ENCODE measurements at regions not wholly inside any gene's neighbourhood (a gene's known extent, or its start where the extent isn't known, plus 50 kb on each side); places are given as distances from the start of the nearest gene placed in this dataset.

DNA sequence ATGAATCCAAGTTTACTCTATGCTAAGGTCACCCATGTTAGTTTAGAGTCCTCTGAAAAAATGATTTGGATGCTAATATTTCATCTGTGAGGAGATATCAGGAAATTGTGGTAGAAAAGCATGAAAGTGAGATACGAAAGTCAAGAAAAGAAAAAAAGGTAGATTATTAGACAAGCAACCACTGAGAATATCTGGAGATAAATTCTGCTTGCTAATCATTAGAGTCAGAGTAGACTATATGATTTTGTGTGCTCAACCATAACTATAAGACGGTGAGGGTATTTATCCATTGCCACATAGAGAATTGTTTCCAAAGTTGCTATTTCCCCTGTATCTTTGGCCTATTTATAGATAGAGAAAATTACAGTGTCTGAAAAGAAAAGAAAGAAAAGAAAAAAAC lies 706.7 kb downstream of the SLITRK5 start:
- DNase-seq: no peak
- no peak for FAIRE-seq
- H3K4me3 ChIP-seq (ENCODE audit: low read depth in 1 of 3, low read length in 3 of 3): no peak overlapping the region
- H3K27me3 ChIP-seq (ENCODE audit: control insufficient read depth in 3 of 3, insufficient read depth in 3 of 3, low read length in 3 of 3): no peaks in the 10 kb centered on the region
- 81 to 82% (median 81%) methylated on average over 2 of the region's 2 CpGs for WGBS, 3 donors
- H3K9me3 ChIP-seq (ENCODE audit: control insufficient read depth in 2 of 2, insufficient read depth in 1 of 2, low read depth in 1 of 2, low read length in 1 of 2): peaks cover 0 to 6% of the 10 kb centered on the region in 2 donors
- no peaks in the 10 kb centered on the region for H3K4me1 ChIP-seq (ENCODE audit: control insufficient read depth in 3 of 3, insufficient read depth in 2 of 3, low read depth in 1 of 3, low read length in 2 of 3)
- no peak overlapping the region for H3K27ac ChIP-seq (ENCODE audit: low read depth in 1 of 3, low read length in 2 of 3)
- H3K36me3 ChIP-seq (ENCODE audit: control insufficient read depth in 3 of 3, insufficient read depth in 2 of 3, low read depth in 1 of 3, low read length in 3 of 3): no peaks in the 10 kb centered on the region

DNA sequence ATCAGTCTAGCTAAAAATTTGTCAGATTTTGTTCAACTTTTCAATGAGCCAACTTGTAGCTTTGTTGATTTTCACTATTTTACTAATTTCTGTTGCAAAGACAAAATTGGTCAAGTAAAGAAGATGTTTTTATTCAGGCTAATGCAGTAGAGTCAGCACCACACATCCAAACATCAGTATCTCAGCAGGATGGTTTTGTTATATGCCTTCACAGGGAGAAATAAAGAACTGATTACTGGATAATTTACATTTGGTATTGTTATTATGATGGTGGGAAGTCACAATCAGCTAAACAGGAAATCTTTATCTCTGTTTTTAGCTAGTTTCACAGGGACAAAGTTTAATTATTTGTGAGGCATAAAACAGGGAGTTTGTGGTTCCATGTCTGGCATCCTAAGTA lies 713.4 kb downstream of the SLITRK5 start:
- Histone ChIP-seq H3K36me3 (ENCODE audit: control insufficient read depth in 3 of 3, insufficient read depth in 2 of 3, low read depth in 1 of 3, low read length in 3 of 3) (no peaks in the 10 kb centered on the region), H3K9me3 (ENCODE audit: control insufficient read depth in 2 of 2, insufficient read depth in 1 of 2, low read depth in 1 of 2, low read length in 1 of 2) (no peaks in the 10 kb centered on the region), H3K27ac (ENCODE audit: low read depth in 1 of 3, low read length in 2 of 3) (no peak overlapping the region), H3K4me1 (ENCODE audit: control insufficient read depth in 3 of 3, insufficient read depth in 2 of 3, low read depth in 1 of 3, low read length in 2 of 3) (no peaks in the 10 kb centered on the region), H3K4me3 (ENCODE audit: low read depth in 1 of 3, low read length in 3 of 3) (no peak overlapping the region), H3K27me3 (ENCODE audit: control insufficient read depth in 3 of 3, insufficient read depth in 3 of 3, low read length in 3 of 3) (no peaks in the 10 kb centered on the region)
- DNase-seq (no peak), FAIRE-seq (no peak)

DNA sequence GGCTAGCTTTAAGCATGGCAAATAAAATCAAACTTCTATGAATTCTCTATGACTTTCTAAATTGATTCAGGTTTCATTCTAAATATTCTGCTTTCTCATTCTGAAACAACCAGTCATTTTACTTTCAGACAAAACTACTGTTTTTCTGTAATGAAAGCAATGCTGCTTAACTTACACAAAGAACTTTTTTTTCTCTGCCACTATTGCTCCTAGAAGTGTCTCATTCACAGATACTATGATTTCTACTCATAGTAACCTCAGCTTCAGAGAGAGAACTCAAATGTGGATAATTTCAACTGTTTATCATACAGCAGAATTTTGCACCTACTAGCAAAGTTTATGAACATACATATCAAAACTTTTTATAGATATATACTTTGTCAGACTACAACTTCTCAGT lies 724.6 kb downstream of the SLITRK5 start:
- Histone ChIP-seq H3K27ac (ENCODE audit: low read depth in 1 of 3, low read length in 2 of 3) (no peak overlapping the region), H3K9me3 (ENCODE audit: control insufficient read depth in 2 of 2, insufficient read depth in 1 of 2, low read depth in 1 of 2, low read length in 1 of 2) (no peaks in the 10 kb centered on the region), H3K27me3 (ENCODE audit: control insufficient read depth in 3 of 3, insufficient read depth in 3 of 3, low read length in 3 of 3) (no peaks in the 10 kb centered on the region), H3K36me3 (ENCODE audit: control insufficient read depth in 3 of 3, insufficient read depth in 2 of 3, low read depth in 1 of 3, low read length in 3 of 3) (no peaks in the 10 kb centered on the region), H3K4me3 (ENCODE audit: low read depth in 1 of 3, low read length in 3 of 3) (no peak overlapping the region), H3K4me1 (ENCODE audit: control insufficient read depth in 3 of 3, insufficient read depth in 2 of 3, low read depth in 1 of 3, low read length in 2 of 3) (no peaks in the 10 kb centered on the region)
- no peak for DNase-seq
- no peak for FAIRE-seq

DNA sequence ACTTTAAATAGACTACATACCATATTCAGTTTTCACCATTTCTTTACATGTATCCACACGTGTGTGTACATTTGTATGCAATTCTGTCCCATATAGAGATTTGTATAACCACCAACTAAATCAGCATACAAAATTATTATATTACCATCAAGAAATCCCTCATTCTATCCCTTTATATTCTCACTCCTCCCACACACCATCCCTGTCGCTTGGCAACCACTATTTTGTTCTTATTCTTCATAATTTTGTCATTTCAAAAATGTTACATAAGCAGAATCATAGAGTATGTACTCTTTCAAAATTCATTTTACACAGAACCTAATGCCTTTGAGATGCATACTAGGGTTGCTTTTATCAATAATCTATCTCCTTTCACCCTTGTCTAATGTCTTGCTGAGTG lies 740.5 kb downstream of the SLITRK5 start:
- no peaks in the 10 kb centered on the region for H3K9me3 ChIP-seq (ENCODE audit: control insufficient read depth in 2 of 2, insufficient read depth in 1 of 2, low read depth in 1 of 2, low read length in 1 of 2)
- WGBS, 3 donors: 74 to 82% (median 78%) methylated on average over 2 of the region's 2 CpGs
- no peak for FAIRE-seq

DNA sequence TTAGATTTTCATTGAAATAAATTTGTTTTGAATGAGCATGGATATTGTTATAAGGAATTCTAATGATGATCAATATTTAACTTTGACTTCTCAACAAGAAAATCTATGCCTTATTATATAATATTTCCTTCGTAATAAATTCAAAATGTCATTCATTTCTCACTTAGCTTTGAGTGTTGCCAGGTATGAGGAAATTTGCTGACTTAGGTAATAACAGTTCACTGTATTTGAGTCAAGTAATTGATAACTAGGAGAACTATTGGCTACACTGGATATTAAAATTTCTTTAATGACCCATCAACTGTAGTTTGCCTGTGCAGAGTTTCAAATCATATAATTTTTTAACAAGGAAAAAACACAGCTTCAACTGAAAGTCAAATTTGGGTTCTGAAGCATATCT lies 746.6 kb downstream of the SLITRK5 start:
- WGBS, 3 donors: 45 to 91% (median 85%) methylated on average over 1 of the region's 1 CpG
- FAIRE-seq: no peak
- DNase-seq: no peak
- Histone ChIP-seq H3K27ac (ENCODE audit: low read depth in 1 of 3, low read length in 2 of 3) (no peak overlapping the region), H3K4me1 (ENCODE audit: control insufficient read depth in 3 of 3, insufficient read depth in 2 of 3, low read depth in 1 of 3, low read length in 2 of 3) (no peaks in the 10 kb centered on the region), H3K27me3 (ENCODE audit: control insufficient read depth in 3 of 3, insufficient read depth in 3 of 3, low read length in 3 of 3) (no peaks in the 10 kb centered on the region), H3K9me3 (ENCODE audit: control insufficient read depth in 2 of 2, insufficient read depth in 1 of 2, low read depth in 1 of 2, low read length in 1 of 2) (no peaks in the 10 kb centered on the region), H3K36me3 (ENCODE audit: control insufficient read depth in 3 of 3, insufficient read depth in 2 of 3, low read depth in 1 of 3, low read length in 3 of 3) (no peaks in the 10 kb centered on the region), H3K4me3 (ENCODE audit: low read depth in 1 of 3, low read length in 3 of 3) (no peak overlapping the region)

More for the DNA sequence above, 740.5 kb downstream of the SLITRK5 start:
- H3K27me3 ChIP-seq (ENCODE audit: control insufficient read depth in 3 of 3, insufficient read depth in 3 of 3, low read length in 3 of 3): no peaks in the 10 kb centered on the region
- no peaks in the 10 kb centered on the region for H3K4me1 ChIP-seq (ENCODE audit: control insufficient read depth in 3 of 3, insufficient read depth in 2 of 3, low read depth in 1 of 3, low read length in 2 of 3)
- no peak overlapping the region for H3K27ac ChIP-seq (ENCODE audit: low read depth in 1 of 3, low read length in 2 of 3)
- no peaks in the 10 kb centered on the region for H3K36me3 ChIP-seq (ENCODE audit: control insufficient read depth in 3 of 3, insufficient read depth in 2 of 3, low read depth in 1 of 3, low read length in 3 of 3)
- no peak for DNase-seq
- H3K4me3 ChIP-seq (ENCODE audit: low read depth in 1 of 3, low read length in 3 of 3): no peak overlapping the region

DNA sequence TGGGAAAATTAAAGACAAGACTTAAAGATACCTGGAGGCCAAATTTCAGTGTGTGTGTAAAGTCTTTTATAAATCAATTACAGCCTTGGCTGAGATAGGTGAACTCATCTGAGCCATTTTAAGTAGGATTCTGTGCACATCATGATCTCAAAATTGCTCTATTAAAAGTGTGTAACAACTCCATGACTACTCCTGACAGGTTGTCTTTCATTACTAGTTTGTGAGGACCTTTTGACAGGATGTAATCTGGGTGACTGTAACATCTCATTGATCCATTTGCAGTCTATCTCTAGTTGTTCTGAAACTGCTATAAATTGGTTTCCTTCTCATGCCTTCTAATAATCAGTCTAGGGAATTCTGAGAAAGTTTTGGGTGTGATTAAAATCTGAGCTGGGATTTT lies 753.3 kb downstream of the SLITRK5 start:
- DNase-seq (no peak), FAIRE-seq (no peak)
- Histone ChIP-seq H3K27ac (ENCODE audit: low read depth in 1 of 3, low read length in 2 of 3) (no peak overlapping the region), H3K36me3 (ENCODE audit: control insufficient read depth in 3 of 3, insufficient read depth in 2 of 3, low read depth in 1 of 3, low read length in 3 of 3) (no peaks in the 10 kb centered on the region), H3K27me3 (ENCODE audit: control insufficient read depth in 3 of 3, insufficient read depth in 3 of 3, low read length in 3 of 3) (no peaks in the 10 kb centered on the region), H3K4me3 (ENCODE audit: low read depth in 1 of 3, low read length in 3 of 3) (no peak overlapping the region), H3K9me3 (ENCODE audit: control insufficient read depth in 2 of 2, insufficient read depth in 1 of 2, low read depth in 1 of 2, low read length in 1 of 2) (peaks cover 0 to 12% of the 10 kb centered on the region in 2 donors), H3K4me1 (ENCODE audit: control insufficient read depth in 3 of 3, insufficient read depth in 2 of 3, low read depth in 1 of 3, low read length in 2 of 3) (no peaks in the 10 kb centered on the region)

DNA sequence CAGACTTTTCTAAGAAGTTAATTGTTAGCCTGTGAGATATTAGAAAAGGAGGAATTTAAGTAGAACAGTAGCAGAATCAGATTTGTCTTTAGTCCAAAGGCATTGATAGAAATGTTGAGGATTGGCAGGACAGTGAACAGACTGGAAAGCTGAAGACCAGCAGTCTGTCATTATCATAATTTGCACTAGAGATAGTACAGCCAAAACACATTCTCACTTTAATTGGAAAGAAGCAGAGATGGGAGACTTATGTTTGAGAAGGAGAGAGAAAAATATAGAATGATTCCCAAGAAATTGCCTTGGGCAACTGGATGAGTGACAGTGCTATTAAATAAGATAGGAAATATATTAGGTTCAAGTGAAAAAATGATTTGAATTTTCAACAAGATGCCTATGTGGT lies 755.5 kb downstream of the SLITRK5 start:
- H3K4me1 ChIP-seq (ENCODE audit: control insufficient read depth in 3 of 3, insufficient read depth in 2 of 3, low read depth in 1 of 3, low read length in 2 of 3): no peaks in the 10 kb centered on the region
- peaks cover 0 to 12% of the 10 kb centered on the region in 2 donors for H3K9me3 ChIP-seq (ENCODE audit: control insufficient read depth in 2 of 2, insufficient read depth in 1 of 2, low read depth in 1 of 2, low read length in 1 of 2)
- no peak overlapping the region for H3K27ac ChIP-seq (ENCODE audit: low read depth in 1 of 3, low read length in 2 of 3)
- DNase-seq (no peak), FAIRE-seq (no peak)
- H3K36me3 ChIP-seq (ENCODE audit: control insufficient read depth in 3 of 3, insufficient read depth in 2 of 3, low read depth in 1 of 3, low read length in 3 of 3): no peaks in the 10 kb centered on the region
- no peaks in the 10 kb centered on the region for H3K27me3 ChIP-seq (ENCODE audit: control insufficient read depth in 3 of 3, insufficient read depth in 3 of 3, low read length in 3 of 3)
- H3K4me3 ChIP-seq (ENCODE audit: low read depth in 1 of 3, low read length in 3 of 3): no peak overlapping the region

DNA sequence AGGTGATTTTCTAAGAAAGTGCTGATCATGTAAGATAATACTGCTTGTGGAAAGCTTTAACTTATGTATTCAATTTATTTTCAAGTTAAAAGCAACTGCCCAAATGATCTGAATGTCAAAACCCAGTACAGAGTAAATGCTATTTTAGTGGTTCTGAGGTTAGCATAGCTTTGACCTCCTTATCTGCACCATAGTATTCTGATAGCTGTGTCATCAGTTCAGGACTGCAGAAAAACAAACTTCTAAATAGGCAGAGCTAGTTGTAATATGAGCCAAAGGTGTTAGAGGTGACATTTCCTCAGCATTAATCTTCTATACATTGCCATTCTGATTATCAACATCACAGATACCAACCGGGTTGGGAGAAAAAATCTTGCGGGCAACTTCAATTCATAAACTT lies 758.7 kb downstream of the SLITRK5 start:
- DNase-seq: no peak
- H3K4me1 ChIP-seq (ENCODE audit: control insufficient read depth in 3 of 3, insufficient read depth in 2 of 3, low read depth in 1 of 3, low read length in 2 of 3): no peaks in the 10 kb centered on the region
- no peak for FAIRE-seq
- H3K9me3 ChIP-seq (ENCODE audit: control insufficient read depth in 2 of 2, insufficient read depth in 1 of 2, low read depth in 1 of 2, low read length in 1 of 2): peaks cover 0 to 13% of the 10 kb centered on the region in 2 donors
- H3K27ac ChIP-seq (ENCODE audit: low read depth in 1 of 3, low read length in 2 of 3): no peak overlapping the region
- no peaks in the 10 kb centered on the region for H3K36me3 ChIP-seq (ENCODE audit: control insufficient read depth in 3 of 3, insufficient read depth in 2 of 3, low read depth in 1 of 3, low read length in 3 of 3)
- H3K4me3 ChIP-seq (ENCODE audit: low read depth in 1 of 3, low read length in 3 of 3): no peak overlapping the region
- H3K27me3 ChIP-seq (ENCODE audit: control insufficient read depth in 3 of 3, insufficient read depth in 3 of 3, low read length in 3 of 3): no peaks in the 10 kb centered on the region
- 20 to 47% (median 45%) methylated on average over 2 of the region's 2 CpGs for WGBS, 3 donors

DNA sequence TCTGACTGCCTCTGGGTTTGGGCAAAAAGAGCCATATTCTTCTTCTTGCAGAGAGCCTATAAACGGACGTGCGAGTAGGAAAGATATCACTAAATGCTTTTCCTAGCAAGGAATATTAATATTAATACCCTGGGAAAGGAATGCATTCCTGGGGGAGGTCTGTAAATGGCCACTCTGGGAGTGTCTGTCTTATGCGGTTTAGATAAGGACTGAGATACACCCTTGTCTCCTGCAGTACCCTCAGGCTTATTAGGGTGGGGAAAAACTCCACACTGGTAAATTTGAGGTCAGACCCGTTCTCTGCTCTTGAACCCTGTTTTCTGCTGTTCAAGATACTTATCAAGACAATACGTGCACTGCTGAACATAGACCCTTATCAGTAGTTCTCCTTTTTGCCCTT lies 763.8 kb downstream of the SLITRK5 start:
- DNase-seq (no peak), FAIRE-seq (no peak)
- no peak overlapping the region for H3K4me3 ChIP-seq (ENCODE audit: low read depth in 1 of 3, low read length in 3 of 3)
- H3K27me3 ChIP-seq (ENCODE audit: control insufficient read depth in 3 of 3, insufficient read depth in 3 of 3, low read length in 3 of 3): no peaks in the 10 kb centered on the region
- no peaks in the 10 kb centered on the region for H3K4me1 ChIP-seq (ENCODE audit: control insufficient read depth in 3 of 3, insufficient read depth in 2 of 3, low read depth in 1 of 3, low read length in 2 of 3)
- no peaks in the 10 kb centered on the region for H3K36me3 ChIP-seq (ENCODE audit: control insufficient read depth in 3 of 3, insufficient read depth in 2 of 3, low read depth in 1 of 3, low read length in 3 of 3)
- H3K27ac ChIP-seq (ENCODE audit: low read depth in 1 of 3, low read length in 2 of 3): no peak overlapping the region
- peaks cover 0 to 6% of the 10 kb centered on the region in 2 donors for H3K9me3 ChIP-seq (ENCODE audit: control insufficient read depth in 2 of 2, insufficient read depth in 1 of 2, low read depth in 1 of 2, low read length in 1 of 2)
- WGBS, 3 donors: 79 to 87% (median 85%) methylated on average over 6 of the region's 6 CpGs

All from small intestine (tissue), 7 donors.